ENCODE measurements at regions not wholly inside any gene's neighbourhood (a gene's known extent, or its start where the extent isn't known, plus 50 kb on each side); places are given as distances from the start of the nearest gene placed in this dataset.

- DNase-seq (ENCODE audit: low read depth) = no peak
- H3K4me3 ChIP-seq (ENCODE audit: low read depth, low read length) = no peak overlapping the region
- TF ChIP-seq CTCF (IDR thresholded peaks at IDR 0.05; ENCODE audit: control insufficient read depth, extremely low read depth, insufficient read depth) = 0 out of 2 replicates have a peak, but pooled peaks have one; percentile 12
These were observed 395.3 kb downstream of the LPIN1 start for GRCh38 chr2:12141618-12142258.

- H3K4me3 ChIP-seq (ENCODE audit: low read depth, low read length) = no peak overlapping the region
- no peak for DNase-seq (ENCODE audit: low read depth)
- TF ChIP-seq CTCF (IDR thresholded peaks at IDR 0.05; ENCODE audit: control insufficient read depth, extremely low read depth, insufficient read depth) = no peak
These were observed 405.3 kb downstream of the LPIN1 start for GRCh38 chr2:12151716-12152115.

GRCh38 chr2:12152888-12153287 lies 406.5 kb downstream of the LPIN1 start:
- H3K4me3 ChIP-seq (ENCODE audit: low read depth, low read length) = no peak overlapping the region
- no peak for TF ChIP-seq CTCF (IDR thresholded peaks at IDR 0.05; ENCODE audit: control insufficient read depth, extremely low read depth, insufficient read depth)
- no peak for DNase-seq (ENCODE audit: low read depth)

GRCh38 chr2:12155303-12156051 lies 409.0 kb downstream of the LPIN1 start:
- no peak for TF ChIP-seq CTCF (IDR thresholded peaks at IDR 0.05; ENCODE audit: control insufficient read depth, extremely low read depth, insufficient read depth)
- DNase-seq (ENCODE audit: low read depth) = no peak
- no peak overlapping the region for H3K4me3 ChIP-seq (ENCODE audit: low read depth, low read length)

GRCh38 chr2:12156349-12156748 lies 409.9 kb downstream of the LPIN1 start:
- no peak overlapping the region for H3K4me3 ChIP-seq (ENCODE audit: low read depth, low read length)
- TF ChIP-seq CTCF (IDR thresholded peaks at IDR 0.05; ENCODE audit: control insufficient read depth, extremely low read depth, insufficient read depth) = no peak

GRCh38 chr2:12161085-12161484 lies 414.7 kb downstream of the LPIN1 start:
- peak; percentile 49 for DNase-seq (ENCODE audit: low read depth)
- TF ChIP-seq CTCF (IDR thresholded peaks at IDR 0.05; ENCODE audit: control insufficient read depth, extremely low read depth, insufficient read depth) = no peak
- no peak overlapping the region for H3K4me3 ChIP-seq (ENCODE audit: low read depth, low read length)

More at GRCh38 chr2:12156349-12156748, 409.9 kb downstream of the LPIN1 start:
- DNase-seq (ENCODE audit: low read depth) = no peak

Measured in LNCaP clone FGC (cell line).